ENCODE measurements at regions not wholly inside any gene's neighbourhood (a gene's known extent, or its start where the extent isn't known, plus 50 kb on each side); places are given as distances from the start of the nearest gene placed in this dataset.

DNA sequence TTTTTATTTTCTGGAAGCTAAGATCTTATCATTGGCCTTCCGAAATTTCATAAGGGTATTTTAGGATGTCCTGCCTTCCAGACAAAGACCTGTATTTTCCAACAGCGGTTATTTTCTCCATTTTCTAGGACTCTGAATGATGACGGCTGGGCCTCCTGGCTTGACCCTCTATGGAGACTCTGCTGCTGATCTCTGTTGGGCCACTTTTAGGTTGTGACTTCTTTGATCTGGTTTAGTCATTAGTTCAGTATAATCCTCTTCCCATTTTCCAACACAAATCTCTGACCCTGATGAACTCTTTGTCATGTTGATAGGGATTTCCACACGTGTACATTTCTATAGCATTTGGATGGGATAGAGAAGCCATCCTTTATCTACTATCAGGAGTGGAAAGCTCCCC is 93.7 kb downstream of the HS1BP3 start:
- no peak for TF ChIP-seq EP300 (IDR thresholded peaks at IDR 0.05)
- TF ChIP-seq, protein P1, sequence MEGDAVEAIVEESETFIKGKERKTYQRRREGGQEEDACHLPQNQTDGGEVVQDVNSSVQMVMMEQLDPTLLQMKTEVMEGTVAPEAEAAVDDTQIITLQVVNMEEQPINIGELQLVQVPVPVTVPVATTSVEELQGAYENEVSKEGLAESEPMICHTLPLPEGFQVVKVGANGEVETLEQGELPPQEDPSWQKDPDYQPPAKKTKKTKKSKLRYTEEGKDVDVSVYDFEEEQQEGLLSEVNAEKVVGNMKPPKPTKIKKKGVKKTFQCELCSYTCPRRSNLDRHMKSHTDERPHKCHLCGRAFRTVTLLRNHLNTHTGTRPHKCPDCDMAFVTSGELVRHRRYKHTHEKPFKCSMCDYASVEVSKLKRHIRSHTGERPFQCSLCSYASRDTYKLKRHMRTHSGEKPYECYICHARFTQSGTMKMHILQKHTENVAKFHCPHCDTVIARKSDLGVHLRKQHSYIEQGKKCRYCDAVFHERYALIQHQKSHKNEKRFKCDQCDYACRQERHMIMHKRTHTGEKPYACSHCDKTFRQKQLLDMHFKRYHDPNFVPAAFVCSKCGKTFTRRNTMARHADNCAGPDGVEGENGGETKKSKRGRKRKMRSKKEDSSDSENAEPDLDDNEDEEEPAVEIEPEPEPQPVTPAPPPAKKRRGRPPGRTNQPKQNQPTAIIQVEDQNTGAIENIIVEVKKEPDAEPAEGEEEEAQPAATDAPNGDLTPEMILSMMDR (IDR thresholded peaks at IDR 0.05): no peak

All from upper lobe of left lung (tissue), 4 donors.